SU-DHL-6 (cell line): ENCODE measurements at regions not wholly inside any gene's neighbourhood (a gene's known extent, or its start where the extent isn't known, plus 50 kb on each side); places are given as distances from the start of the nearest gene placed in this dataset.

Experiments used
- H2AFZ ChIP-seq: fragments of 200-600 bp; sonication (generic); 2 replicates; pipeline ENCODE4 v1.6.1; 2014; ENCODE audit warnings: low read depth, mild to moderate bottlenecking, moderate library complexity, mixed read lengths, antibody characterized with exemption, low read length; ENCODE audit not compliant: severe bottlenecking
- H3F3A ChIP-seq: fragments of 200-600 bp; shearing (Covaris generic); 2 replicates; pipeline ENCODE4 v1.6.0; 2016; ENCODE audit warnings: antibody characterized with exemption, mild to moderate bottlenecking; ENCODE audit not compliant: insufficient read depth
- H3K27ac ChIP-seq: fragments of 200-600 bp; sonication (generic); 2 replicates; pipeline ENCODE4 v1.5.1; 2016; ENCODE audit warnings: low read depth, mild to moderate bottlenecking, low read length, moderate library complexity, mixed read lengths
- H3K27me3 ChIP-seq: fragments of 200-600 bp; sonication (generic), shearing (Covaris generic); 2 replicates; pipeline ENCODE4 v1.6.0; 2014; ENCODE audit warnings: mild to moderate bottlenecking, low read length
- H3K36me3 ChIP-seq: fragments of 200-600 bp; sonication (generic); 2 replicates; pipeline ENCODE4 v1.6.1; 2014; ENCODE audit warnings: mild to moderate bottlenecking, low read length, mixed read lengths
- H3K4me2 ChIP-seq: fragments of 300-600, 200-600 bp; shearing (Covaris generic), sonication (generic); 2 replicates; pipeline ENCODE4 v1.6.0; 2014; ENCODE audit warnings: low read length, low read depth, mild to moderate bottlenecking; ENCODE audit not compliant: poor library complexity, severe bottlenecking
- H3K4me3 ChIP-seq: fragments of 200-600 bp; sonication (generic); 2 replicates; pipeline ENCODE4 v1.5.1; 2014; ENCODE audit warnings: antibody characterized with exemption, low read length, mild to moderate bottlenecking, mixed read lengths; ENCODE audit not compliant: insufficient read depth, poor library complexity, severe bottlenecking
- H3K79me2 ChIP-seq: fragments of 200-600 bp; sonication (generic); 2 replicates; pipeline ENCODE4 v1.6.1; 2014; ENCODE audit warnings: mild to moderate bottlenecking, low read length, moderate library complexity; ENCODE audit not compliant: insufficient read depth
- H3K9ac ChIP-seq: fragments of 200-600 bp; sonication (generic); 2 replicates; pipeline ENCODE4 v1.7.0; 2014; ENCODE audit warnings: mild to moderate bottlenecking, low read length
- H3K9me2 ChIP-seq: fragments of 200-600 bp; sonication (generic); replicated peaks from 2 replicates; pipeline ENCODE4 v1.6.1; 2014; ENCODE audit warnings: low read length; ENCODE audit not compliant: insufficient read depth
- H3K9me3 ChIP-seq: fragments of 200-600 bp; sonication (generic); 2 replicates; pipeline ENCODE4 v1.6.1; 2014; ENCODE audit warnings: low read length, mixed read lengths; ENCODE audit not compliant: insufficient read depth
- H4K20me1 ChIP-seq: fragments of 200-600 bp; sonication (generic); 2 replicates; pipeline ENCODE4 v1.6.1; 2014; ENCODE audit warnings: low read depth, mild to moderate bottlenecking, antibody characterized with exemption, low read length, moderate library complexity, mixed read lengths
- EZH2phosphoT487 ChIP-seq: fragments of 200-600 bp; sonication (generic), shearing (Covaris generic); conservative IDR thresholded peaks from 2 replicates; pipeline ENCODE4 v1.6.1; 2018; ENCODE audit warnings: mild to moderate bottlenecking, antibody characterized with exemption, low read length, moderate library complexity, mixed read lengths
- TF ChIP-seq, protein P1 (sequence below): fragments of 200-600 bp; sonication (generic); IDR thresholded peaks from one replicate; pipeline ENCODE4 v1.5.1; 2017; ENCODE audit warnings: antibody characterized with exemption, mild to moderate bottlenecking, low read length, moderate library complexity; ENCODE audit not compliant: insufficient read depth, poor library complexity, severe bottlenecking

- Histone ChIP-seq H3K36me3 (no peaks in the 10 kb centered on the region), H3K9ac (no peak overlapping the region), H3K9me3 (no peaks in the 10 kb centered on the region), H3K4me2 (no peak overlapping the region), H3K9me2 (no peaks in the 10 kb centered on the region), H3K27ac (no peak overlapping the region), H2AFZ (no peak overlapping the region), H3K79me2 (no peaks in the 10 kb centered on the region), H3K27me3 (no peaks in the 10 kb centered on the region), H3K4me3 (no peak overlapping the region), H4K20me1 (no peaks in the 10 kb centered on the region), H3F3A (no peaks in the 10 kb centered on the region)
- no peak for TF ChIP-seq EZH2phosphoT487
- TF ChIP-seq, protein P1, sequence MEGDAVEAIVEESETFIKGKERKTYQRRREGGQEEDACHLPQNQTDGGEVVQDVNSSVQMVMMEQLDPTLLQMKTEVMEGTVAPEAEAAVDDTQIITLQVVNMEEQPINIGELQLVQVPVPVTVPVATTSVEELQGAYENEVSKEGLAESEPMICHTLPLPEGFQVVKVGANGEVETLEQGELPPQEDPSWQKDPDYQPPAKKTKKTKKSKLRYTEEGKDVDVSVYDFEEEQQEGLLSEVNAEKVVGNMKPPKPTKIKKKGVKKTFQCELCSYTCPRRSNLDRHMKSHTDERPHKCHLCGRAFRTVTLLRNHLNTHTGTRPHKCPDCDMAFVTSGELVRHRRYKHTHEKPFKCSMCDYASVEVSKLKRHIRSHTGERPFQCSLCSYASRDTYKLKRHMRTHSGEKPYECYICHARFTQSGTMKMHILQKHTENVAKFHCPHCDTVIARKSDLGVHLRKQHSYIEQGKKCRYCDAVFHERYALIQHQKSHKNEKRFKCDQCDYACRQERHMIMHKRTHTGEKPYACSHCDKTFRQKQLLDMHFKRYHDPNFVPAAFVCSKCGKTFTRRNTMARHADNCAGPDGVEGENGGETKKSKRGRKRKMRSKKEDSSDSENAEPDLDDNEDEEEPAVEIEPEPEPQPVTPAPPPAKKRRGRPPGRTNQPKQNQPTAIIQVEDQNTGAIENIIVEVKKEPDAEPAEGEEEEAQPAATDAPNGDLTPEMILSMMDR = no peak
Measured at GRCh38 chr16:63038397-63039106, 1002.3 kb upstream of the CDH8 start.

GRCh38 chr16:63037761-63038396, 1001.6 kb upstream of the CDH8 start:
- H3F3A ChIP-seq = no peaks in the 10 kb centered on the region
- no peaks in the 10 kb centered on the region for H4K20me1 ChIP-seq
- H3K9ac ChIP-seq = no peak overlapping the region
- H3K9me3 ChIP-seq = no peaks in the 10 kb centered on the region
- no peak overlapping the region for H3K4me2 ChIP-seq
- H3K9me2 ChIP-seq = no peaks in the 10 kb centered on the region
- no peaks in the 10 kb centered on the region for H3K36me3 ChIP-seq
- H3K79me2 ChIP-seq = no peaks in the 10 kb centered on the region
- no peak overlapping the region for H3K27ac ChIP-seq
- no peak for TF ChIP-seq EZH2phosphoT487
- TF ChIP-seq, protein P1 = no peak
- H2AFZ ChIP-seq = no peak overlapping the region
- H3K4me3 ChIP-seq = no peak overlapping the region
- H3K27me3 ChIP-seq = no peaks in the 10 kb centered on the region

DNA sequence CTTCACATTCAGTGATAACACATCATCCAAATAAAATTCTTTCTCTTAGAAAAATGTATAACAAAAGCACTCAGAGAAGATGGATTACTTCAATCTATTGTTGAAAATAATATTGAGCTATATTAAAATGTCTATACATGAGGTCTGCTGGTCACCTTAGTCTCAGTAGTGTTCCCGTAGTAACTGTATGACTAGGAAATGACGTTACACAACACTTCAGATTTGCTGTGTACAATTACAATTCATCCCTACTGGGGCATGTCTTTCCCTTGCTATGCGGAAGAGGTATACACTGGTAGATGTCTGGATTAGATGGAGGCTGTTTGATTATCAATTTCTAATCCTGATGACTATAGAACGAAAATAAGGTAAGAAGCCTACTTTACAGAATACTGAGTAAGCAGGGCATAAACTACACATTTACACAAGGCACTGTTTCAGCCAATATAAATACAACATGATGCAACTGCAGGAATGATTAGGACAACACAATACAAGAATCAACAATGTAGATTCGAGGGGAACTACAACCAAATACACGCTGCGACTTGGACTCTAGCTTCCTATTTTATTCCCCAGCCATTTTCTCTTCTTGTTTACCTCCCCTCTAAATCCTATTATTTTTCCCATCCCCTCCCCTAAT, 982.5 kb upstream of the CDH8 start:
- Histone ChIP-seq H3K9me3 (no peaks in the 10 kb centered on the region), H2AFZ (no peak overlapping the region), H3K36me3 (no peaks in the 10 kb centered on the region), H3K9me2 (no peaks in the 10 kb centered on the region), H3K27ac (no peak overlapping the region), H4K20me1 (no peaks in the 10 kb centered on the region), H3K4me3 (no peak overlapping the region), H3K4me2 (no peak overlapping the region), H3K9ac (no peak overlapping the region), H3K79me2 (no peaks in the 10 kb centered on the region), H3K27me3 (no peaks in the 10 kb centered on the region), H3F3A (no peaks in the 10 kb centered on the region)
- TF ChIP-seq EZH2phosphoT487 = no peak
- TF ChIP-seq, protein P1 = no peak
